ENCODE measurements at regions not wholly inside any gene's neighbourhood (a gene's known extent, or its start where the extent isn't known, plus 50 kb on each side); places are given as distances from the start of the nearest gene placed in this dataset.

- in situ Hi-C loops (cut with HindIII; ENCODE audit: low sequenced_read_pairs), result no loop called here
- TF ChIP-seq CTCF (IDR thresholded peaks at IDR 0.05; ENCODE audit: low read depth, low read length), result no peak
- no peak overlapping the region for H3K4me3 ChIP-seq (ENCODE audit: low read depth, low read length)
- no peak for DNase-seq (ENCODE audit: low read depth, low spot score)
These were observed 503.8 kb upstream of the MARCKS start for GRCh38 chr6:113353392-113353791.

- no peak for DNase-seq (ENCODE audit: low read depth, low spot score)
- no peak overlapping the region for H3K4me3 ChIP-seq (ENCODE audit: low read depth, low read length)
- no peak for TF ChIP-seq CTCF (IDR thresholded peaks at IDR 0.05; ENCODE audit: low read depth, low read length)
- in situ Hi-C loops (cut with HindIII; ENCODE audit: low sequenced_read_pairs), result no loop called here
These were observed 502.8 kb upstream of the MARCKS start for GRCh38 chr6:113354204-113354895.

GRCh38 chr6:113356139-113356538 is 501.0 kb upstream of the MARCKS start:
- no peak for TF ChIP-seq CTCF (IDR thresholded peaks at IDR 0.05; ENCODE audit: low read depth, low read length)
- DNase-seq (ENCODE audit: low read depth, low spot score), result no peak
- no peak overlapping the region for H3K4me3 ChIP-seq (ENCODE audit: low read depth, low read length)
- in situ Hi-C loops (cut with HindIII; ENCODE audit: low sequenced_read_pairs), result no loop called here

GRCh38 chr6:113357041-113357440 is 500.1 kb upstream of the MARCKS start:
- in situ Hi-C loops (cut with HindIII; ENCODE audit: low sequenced_read_pairs), result no loop called here
- DNase-seq (ENCODE audit: low read depth, low spot score), result no peak

GRCh38 chr6:113358063-113358583 is 499.0 kb upstream of the MARCKS start:
- no peak overlapping the region for H3K4me3 ChIP-seq (ENCODE audit: low read depth, low read length)
- DNase-seq (ENCODE audit: low read depth, low spot score), result no peak
- in situ Hi-C loops (cut with HindIII; ENCODE audit: low sequenced_read_pairs), result no loop called here

More at GRCh38 chr6:113357041-113357440, 500.1 kb upstream of the MARCKS start:
- no peak overlapping the region for H3K4me3 ChIP-seq (ENCODE audit: low read depth, low read length)
- TF ChIP-seq CTCF (IDR thresholded peaks at IDR 0.05; ENCODE audit: low read depth, low read length), result no peak

More at GRCh38 chr6:113358063-113358583, 499.0 kb upstream of the MARCKS start:
- no peak for TF ChIP-seq CTCF (IDR thresholded peaks at IDR 0.05; ENCODE audit: low read depth, low read length)

Measured in astrocyte of the spinal cord (primary cell).